H1 (cell line): ENCODE measurements at regions not wholly inside any gene's neighbourhood (a gene's known extent, or its start where the extent isn't known, plus 50 kb on each side); places are given as distances from the start of the nearest gene placed in this dataset.

Experiments used
- CTCF ChIA-PET: fragments of 300-600 bp; sonication (Branson Sonifier 250); formaldehyde crosslinking; loops from one replicate; lab custom pipeline; 2021; ENCODE audit not compliant: partially characterized antibody; lab: Charles Lee
- POLR2A ChIA-PET: fragments of 300-600 bp; sonication (Branson Sonifier 250); formaldehyde crosslinking; loops from one replicate; lab custom pipeline; 2021; ENCODE audit warnings: inconsistent platforms; ENCODE audit not compliant: partially characterized antibody; lab: Charles Lee
- DNase-seq, 2 experiments: peaks; one replicate each; pipeline versions ENCODE4 v3.0.0 to v3.0.0-alpha.2; 2010 to 2022; ENCODE audit warnings: low spot score in 2 of 2, low read depth in 1 of 2, mixed read lengths in 1 of 2
- FAIRE-seq: peaks from 2 replicates; lab custom pipeline; 2011; peaks lifted over from hg19 to GRCh38; lab: Jason Lieb, UNC
- H2AFZ ChIP-seq: 2 replicates; pipeline ENCODE4 v1.8.1; 2012; ENCODE audit warnings: low read length, inconsistent platforms
- H2AK5ac ChIP-seq: 2 replicates; pipeline ENCODE4 v1.6.1; 2013; ENCODE audit warnings: low read depth, low read length
- H2BK120ac ChIP-seq: replicated peaks from 2 replicates; pipeline ENCODE3; 2013; ENCODE audit warnings: low read depth, low read length, inconsistent platforms
- H2BK12ac ChIP-seq: 2 replicates; pipeline ENCODE4 v1.6.1; 2013; ENCODE audit warnings: low read depth, low read length
- H2BK15ac ChIP-seq: 2 replicates; pipeline ENCODE4 v1.6.1; 2013; ENCODE audit warnings: low read length
- H2BK20ac ChIP-seq: 2 replicates; pipeline ENCODE4 v1.6.1; 2013; ENCODE audit warnings: low read length
- H2BK5ac ChIP-seq: 2 replicates; pipeline ENCODE4 v1.6.1; 2013; ENCODE audit warnings: low read depth, low read length
- H3K14ac ChIP-seq: 2 replicates; pipeline ENCODE4 v1.6.1; 2013; ENCODE audit warnings: inconsistent platforms; ENCODE audit not compliant: insufficient read length
- H3K18ac ChIP-seq: 2 replicates; pipeline ENCODE4 v1.6.1; 2013; ENCODE audit warnings: low read length; ENCODE audit errors: extremely low read depth
- H3K23ac ChIP-seq: 2 replicates; pipeline ENCODE4 v1.6.1; 2013; ENCODE audit warnings: inconsistent platforms; ENCODE audit not compliant: insufficient read length
- H3K23me2 ChIP-seq: 2 replicates; pipeline ENCODE4 v1.6.1; 2013; ENCODE audit warnings: low read depth, low read length
- H3K27ac ChIP-seq: 2 replicates; pipeline ENCODE4 v1.6.1; 2011; ENCODE audit warnings: low read depth, low read length, inconsistent platforms
- H3K27me3 ChIP-seq, 4 experiments: replicated peaks in 1 of 4; 1 replicate in 1 of 4; 2 replicates in 3 of 4; pipeline versions ENCODE4 v1.6.1 to v1.8.1; 2011 to 2013; ENCODE audit warnings: low read length in 3 of 4, mild to moderate bottlenecking in 3 of 4, inconsistent platforms in 2 of 4, mixed read lengths in 2 of 4, moderate library complexity in 1 of 4; ENCODE audit not compliant: control insufficient read depth in 3 of 4, insufficient read depth in 3 of 4; ENCODE audit errors: extremely low read depth in 1 of 4
- H3K36me3 ChIP-seq, 4 experiments: 2 replicates each; pipeline versions ENCODE4 v1.6.1 to v1.8.1; 2011 to 2013; ENCODE audit warnings: mild to moderate bottlenecking in 4 of 4, low read length in 3 of 4, moderate library complexity in 2 of 4, control low read depth in 1 of 4, inconsistent platforms in 1 of 4; ENCODE audit not compliant: insufficient read depth in 4 of 4, control insufficient read depth in 2 of 4
- H3K4ac ChIP-seq: replicated peaks from 2 replicates; pipeline ENCODE3; 2013; ENCODE audit warnings: low read length, low read depth, mixed read lengths, inconsistent platforms; ENCODE audit not compliant: insufficient read length
- H3K4me1 ChIP-seq, 4 experiments: replicated peaks in 1 of 4; 1 replicate in 1 of 4; 2 replicates in 3 of 4; pipeline versions ENCODE4 v1.6.1 to v1.8.1; 2011 to 2013; ENCODE audit warnings: low read length in 3 of 4, inconsistent platforms in 2 of 4, mixed read lengths in 1 of 4; ENCODE audit not compliant: insufficient read depth in 4 of 4, control insufficient read depth in 3 of 4
- H3K4me2 ChIP-seq, 2 experiments: 2 replicates each; pipeline versions ENCODE4 v1.6.1 to v1.8.1; 2011 to 2013; ENCODE audit warnings: low read depth in 2 of 2, low read length in 2 of 2, control low read depth in 1 of 2, inconsistent platforms in 1 of 2, mild to moderate bottlenecking in 1 of 2; ENCODE audit not compliant: insufficient read depth in 1 of 2
- H3K4me3 ChIP-seq, 4 experiments: fragments of 200-600, 300-600 bp in 1 of 4; sonication (generic), shearing (Covaris generic), sonication (Bioruptor Twin) in 1 of 4; 2 replicates each; pipeline versions ENCODE4 v1.5.1 to v1.8.1; 2011 to 2016; ENCODE audit warnings: low read length in 4 of 4, low read depth in 3 of 4, control low read depth in 2 of 4, inconsistent platforms in 2 of 4, mild to moderate bottlenecking in 2 of 4, mixed read lengths in 1 of 4, moderate library complexity in 1 of 4; ENCODE audit not compliant: insufficient read depth in 2 of 4; ENCODE audit errors: extremely low read depth in 1 of 4
- H3K56ac ChIP-seq: replicated peaks from 2 replicates; pipeline ENCODE3; 2013; ENCODE audit warnings: low read depth, mild to moderate bottlenecking, mixed read lengths, low read length, inconsistent platforms; ENCODE audit not compliant: insufficient read length
- H3K79me1 ChIP-seq: 2 replicates; pipeline ENCODE4 v1.6.1; 2013; ENCODE audit warnings: low read depth, low read length, control low read depth
- H3K79me2 ChIP-seq, 2 experiments: 2 replicates each; pipeline versions ENCODE4 v1.6.1 to v1.8.1; 2012 to 2013; ENCODE audit warnings: low read length in 2 of 2, mild to moderate bottlenecking in 2 of 2, inconsistent platforms in 1 of 2; ENCODE audit not compliant: insufficient read depth in 2 of 2, control insufficient read depth in 1 of 2
- H3K9ac ChIP-seq, 4 experiments: replicated peaks in 1 of 4; 1 replicate in 1 of 4; 2 replicates in 3 of 4; pipeline versions ENCODE4 v1.6.1 to v1.8.1; 2011 to 2013; ENCODE audit warnings: low read depth in 3 of 4, low read length in 3 of 4, control low read depth in 2 of 4, mild to moderate bottlenecking in 2 of 4, moderate library complexity in 2 of 4, inconsistent platforms in 1 of 4; ENCODE audit errors: extremely low read depth in 1 of 4
- H3K9me3 ChIP-seq, 2 experiments: 2 replicates each; pipeline versions ENCODE4 v1.6.1 to v1.8.1; 2012 to 2013; ENCODE audit warnings: mild to moderate bottlenecking in 2 of 2, moderate library complexity in 2 of 2, control low read depth in 1 of 2, inconsistent platforms in 1 of 2, low read depth in 1 of 2, low read length in 1 of 2, mixed read lengths in 1 of 2; ENCODE audit not compliant: insufficient read depth in 2 of 2
- H4K20me1 ChIP-seq, 2 experiments: replicated peaks in 1 of 2; 2 replicates each; pipeline versions ENCODE3 to v1.8.1; 2011 to 2013; ENCODE audit warnings: inconsistent platforms in 2 of 2, low read length in 2 of 2, mild to moderate bottlenecking in 1 of 2; ENCODE audit not compliant: insufficient read depth in 2 of 2, control insufficient read depth in 1 of 2
- H4K5ac ChIP-seq: 2 replicates; pipeline ENCODE4 v1.6.1; 2013; ENCODE audit warnings: low read length, low read depth, mixed read lengths, inconsistent platforms; ENCODE audit not compliant: insufficient read length
- H4K8ac ChIP-seq: 2 replicates; pipeline ENCODE4 v1.8.0; 2013; ENCODE audit warnings: mild to moderate bottlenecking, moderate library complexity, low read length, inconsistent platforms; ENCODE audit not compliant: insufficient read depth; ENCODE audit errors: extremely low read depth
- H4K91ac ChIP-seq: replicated peaks from 2 replicates; pipeline ENCODE3; 2013; ENCODE audit warnings: low read length, mixed read lengths, inconsistent platforms; ENCODE audit not compliant: insufficient read length
- BCL11A ChIP-seq, 2 experiments: IDR thresholded peaks; one replicate each; pipeline ENCODE4 v1.6.1; 2011; ENCODE audit warnings: low read depth in 2 of 2, low read length in 2 of 2, mild to moderate bottlenecking in 2 of 2
- CBX8 ChIP-seq: fragments of 300-800, 300-1000 bp; sonication (generic); IDR thresholded peaks from 2 replicates; pipeline ENCODE4 v1.7.1; 2016; ENCODE audit warnings: low read depth, low read length, borderline replicate concordance
- CHD1 ChIP-seq: IDR thresholded peaks from 2 replicates; pipeline ENCODE4 v1.6.1; 2012; ENCODE audit warnings: low read depth, low read length, improper control_type of control experiment
- CHD2 ChIP-seq: IDR thresholded peaks from 2 replicates; pipeline ENCODE4 v1.6.1; 2012; ENCODE audit warnings: low read length, improper control_type of control experiment
- CTBP2 ChIP-seq: IDR thresholded peaks from 2 replicates; pipeline ENCODE4 v1.7.0; 2011; ENCODE audit warnings: borderline replicate concordance, mild to moderate bottlenecking, moderate library complexity, mixed read lengths, low read length; ENCODE audit not compliant: insufficient read depth, insufficient read length
- FOSL1 ChIP-seq: IDR thresholded peaks from 2 replicates; pipeline ENCODE4 v1.6.1; 2011; ENCODE audit warnings: mild to moderate bottlenecking, low read depth, low read length, moderate library complexity; ENCODE audit not compliant: insufficient read depth
- KDM1A ChIP-seq: fragments of 200-600, 300-600 bp; sonication (generic); IDR thresholded peaks from 2 replicates; pipeline ENCODE4 v1.7.1; 2016; ENCODE audit warnings: mild to moderate bottlenecking, low read length, borderline replicate concordance
- NANOG ChIP-seq: IDR thresholded peaks from 2 replicates; pipeline ENCODE4 v1.6.1; 2011; ENCODE audit warnings: low read length, low read depth, mild to moderate bottlenecking, inconsistent platforms; ENCODE audit not compliant: insufficient read depth, poor library complexity, severe bottlenecking
- TAF1 ChIP-seq: IDR thresholded peaks from 2 replicates; pipeline ENCODE4 v1.6.1; 2011; ENCODE audit warnings: mild to moderate bottlenecking, low read depth, low read length
- TCF12 ChIP-seq: IDR thresholded peaks from 2 replicates; pipeline ENCODE4 v1.6.1; 2011; ENCODE audit warnings: low read depth, mild to moderate bottlenecking, low read length
- WGBS, 2 experiments: shearing (Covaris generic) in 1 of 2; methylation state at CpG; one replicate each; pipeline versions ENCODE4 v1.1.6 to v1.1.7; 2013 to 2015; ENCODE audit warnings: low lambda C conversion rate in 2 of 2, mixed read lengths in 2 of 2, inconsistent platforms in 1 of 2, low coverage in 1 of 2, missing lambda C conversion rate in 1 of 2; ENCODE audit not compliant: insufficient replicate concordance in 2 of 2, insufficient coverage in 1 of 2, insufficient read length in 1 of 2; ENCODE audit errors: extremely low coverage in 1 of 2, missing lambda C conversion rate in 1 of 2; 5-methylcytosine and 5-hydroxymethylcytosine counted together

DNA sequence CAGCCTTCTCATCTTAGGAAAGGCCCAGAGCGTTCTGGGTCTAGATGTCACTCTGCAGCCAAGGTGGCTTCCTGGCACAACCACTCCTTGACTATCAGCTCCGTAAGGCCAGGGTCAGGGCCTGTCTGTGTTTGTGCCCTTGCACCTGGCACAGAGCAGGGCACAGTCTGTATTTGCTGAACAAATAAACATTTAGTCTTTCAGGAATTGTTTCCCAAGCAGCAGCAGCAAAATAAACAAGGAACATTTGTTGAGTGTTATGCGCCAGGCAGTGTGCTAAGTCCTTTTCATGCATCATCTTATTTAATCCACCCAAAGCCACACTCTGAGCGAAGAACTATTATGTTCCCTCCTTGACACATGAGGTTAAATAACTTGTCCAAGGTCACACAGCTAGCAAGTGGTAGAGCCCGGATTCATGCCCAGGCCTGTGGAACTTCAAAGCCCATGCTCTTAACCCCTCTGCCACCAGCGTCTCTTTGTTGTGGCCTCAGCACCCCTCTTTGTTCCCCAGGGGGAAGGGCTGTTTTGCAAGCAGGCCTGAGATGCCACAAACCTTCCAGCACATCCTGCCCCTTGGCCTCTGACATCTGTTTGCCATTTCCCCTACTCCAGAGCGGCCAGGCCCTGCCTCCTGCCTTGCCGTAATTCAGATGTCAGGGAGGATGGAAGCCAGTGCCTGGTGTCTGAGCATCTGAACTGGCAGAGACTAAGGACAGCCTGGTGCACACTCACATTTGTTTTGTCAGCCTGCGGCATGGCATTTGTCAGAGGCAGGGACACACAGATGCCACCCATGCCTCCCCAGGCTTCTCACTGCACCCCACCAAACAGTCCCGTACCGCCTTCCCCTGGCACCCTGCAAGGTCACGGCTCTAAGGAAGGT is 325.8 kb upstream of the ZMIZ1 start:
- H3K4me1 ChIP-seq, result peaks cover 0 to 11% (median 5%) of the 10 kb centered on the region in 4 experiments; a peak in 5 of 7 replicates
- no peaks in the 10 kb centered on the region for H3K79me1 ChIP-seq
- WGBS, 2 experiments, result 84% methylated on average over 12 of the region's 12 CpGs; no CpG with 5 or more reads in 1 of the 2 experiments
- no peak overlapping the region for H2BK120ac ChIP-seq
- H3K27me3 ChIP-seq, result no peaks in the 10 kb centered on the region; a peak in 1 of 7 replicates
- no peak overlapping the region for H2BK12ac ChIP-seq
- CTCF ChIA-PET, result interaction anchor here (0.7 to 1.2 kb wide), 2 partner anchors 10 to 35 kb away, joined by 3 read pairs; no protein-coding TSS in a partner anchor
- H3K27ac ChIP-seq, result no peak overlapping the region
- POLR2A ChIA-PET, result no interaction called here
- no peak overlapping the region for H3K18ac ChIP-seq
- peak overlapping the region; percentile 45 for H4K8ac ChIP-seq
- no peak overlapping the region for H3K23ac ChIP-seq
- no peaks in the 10 kb centered on the region for H4K20me1 ChIP-seq
- H3K79me2 ChIP-seq, result no peaks in the 10 kb centered on the region
- no peak overlapping the region for H2AFZ ChIP-seq
- no peak overlapping the region for H3K4ac ChIP-seq
- H2AK5ac ChIP-seq, result no peak overlapping the region
- no peak overlapping the region for H4K91ac ChIP-seq
- H4K5ac ChIP-seq, result no peak overlapping the region
- no peak overlapping the region for H3K4me3 ChIP-seq
- H3K23me2 ChIP-seq, result peaks cover 3% of the 10 kb centered on the region
- no peak overlapping the region for H2BK20ac ChIP-seq
- H2BK15ac ChIP-seq, result no peak overlapping the region
- H3K9me3 ChIP-seq, result no peaks in the 10 kb centered on the region
- no peak overlapping the region for H3K14ac ChIP-seq
- H3K9ac ChIP-seq, result no peak overlapping the region
- no peak for DNase-seq
- no peak overlapping the region for H3K56ac ChIP-seq
- no peak overlapping the region for H2BK5ac ChIP-seq
- no peaks in the 10 kb centered on the region for H3K36me3 ChIP-seq
- H3K4me2 ChIP-seq, result no peak overlapping the region
- FAIRE-seq, result no peak
- TF ChIP-seq CHD1 (no peak), CHD2 (no peak), CTBP2 (no peak), TCF12 (no peak), KDM1A (no peak), BCL11A (IDR thresholded peaks at IDR 0.05; ENCODE audit: low read depth in 2 of 2, low read length in 2 of 2) (no peak), NANOG (no peak), TAF1 (no peak), FOSL1 (no peak), CBX8 (no peak)
